ENCODE measurements at regions not wholly inside any gene's neighbourhood (a gene's known extent, or its start where the extent isn't known, plus 50 kb on each side); places are given as distances from the start of the nearest gene placed in this dataset.

- no peak for TF ChIP-seq EZH2phosphoT487 (IDR thresholded peaks at IDR 0.05; ENCODE audit: insufficient read depth, low read depth)
- TF ChIP-seq EZH2 (IDR thresholded peaks at IDR 0.05; ENCODE audit: insufficient read depth, poor library complexity, severe bottlenecking), result no peak
Observed at GRCh38 chrX:124960454-124960853, 359.2 kb upstream of the TEX13C start.

Data from GM23248 (cell line).